Retinal pigment epithelial cell (primary cell): ENCODE measurements at regions not wholly inside any gene's neighbourhood (a gene's known extent, or its start where the extent isn't known, plus 50 kb on each side); places are given as distances from the start of the nearest gene placed in this dataset.

ENCODE experiments used
- DNase-seq: peaks from one replicate; pipeline ENCODE4 v3.0.0-alpha.2; 2010; ENCODE audit warnings: low read depth
- H3K4me3 ChIP-seq: 2 replicates; pipeline ENCODE4 v1.5.1; 2011; ENCODE audit warnings: mild to moderate bottlenecking, low read length, control low read depth, moderate library complexity
- CTCF ChIP-seq: conservative IDR thresholded peaks from 2 replicates; pipeline ENCODE4 v1.5.1; 2011; ENCODE audit warnings: low read depth, low read length, control low read depth, inconsistent platforms

- TF ChIP-seq CTCF = no peak
- no peak overlapping the region for H3K4me3 ChIP-seq
- no peak for DNase-seq
Observed at GRCh38 chr7:25763463-25763860, 388.5 kb upstream of the NFE2L3 start.

GRCh38 chr7:25765110-25765655 is 386.8 kb upstream of the NFE2L3 start:
- no peak for DNase-seq
- no peak for TF ChIP-seq CTCF
- no peak overlapping the region for H3K4me3 ChIP-seq

GRCh38 chr7:25770235-25770634 is 381.8 kb upstream of the NFE2L3 start:
- no peak for TF ChIP-seq CTCF
- DNase-seq = no peak
- no peak overlapping the region for H3K4me3 ChIP-seq

- no peak for TF ChIP-seq CTCF
- no peak overlapping the region for H3K4me3 ChIP-seq
- DNase-seq = no peak
Observed at GRCh38 chr7:25770670-25771069, 381.3 kb upstream of the NFE2L3 start.

GRCh38 chr7:25771491-25771890 is 380.5 kb upstream of the NFE2L3 start:
- DNase-seq = no peak
- no peak overlapping the region for H3K4me3 ChIP-seq
- TF ChIP-seq CTCF = no peak

GRCh38 chr7:25772802-25773201 is 379.2 kb upstream of the NFE2L3 start:
- no peak for TF ChIP-seq CTCF
- no peak overlapping the region for H3K4me3 ChIP-seq

GRCh38 chr7:25774675-25775074 is 377.3 kb upstream of the NFE2L3 start:
- no peak for DNase-seq
- no peak for TF ChIP-seq CTCF
- H3K4me3 ChIP-seq = no peak overlapping the region

More at GRCh38 chr7:25772802-25773201, 379.2 kb upstream of the NFE2L3 start:
- no peak for DNase-seq
